Urinary bladder (tissue), 3 donors: ENCODE measurements at regions not wholly inside any gene's neighbourhood (a gene's known extent, or its start where the extent isn't known, plus 50 kb on each side); places are given as distances from the start of the nearest gene placed in this dataset.

Experiments
- DNase-seq: peaks from one replicate; pipeline ENCODE4 v3.0.0-alpha.2; 2015; ENCODE audit errors: extremely low spot score
- H3K27ac ChIP-seq: one replicate; pipeline ENCODE4 v1.5.1; 2013; ENCODE audit warnings: low read depth, mild to moderate bottlenecking, moderate library complexity
- H3K36me3 ChIP-seq: one replicate; pipeline ENCODE4 v1.6.1; 2013; ENCODE audit warnings: mild to moderate bottlenecking, moderate library complexity; ENCODE audit not compliant: insufficient read depth
- H3K4me1 ChIP-seq: one replicate; pipeline ENCODE4 v1.6.1; 2013; ENCODE audit warnings: mild to moderate bottlenecking, moderate library complexity; ENCODE audit not compliant: insufficient read depth
- H3K4me3 ChIP-seq: one replicate; pipeline ENCODE4 v1.5.1; 2013; ENCODE audit warnings: low read depth, low read length
- WGBS: extraction: QIAGEN DNeasy Blood & Tissue Kit; methylation state at CpG from one replicate; pipeline ENCODE4 v1.1.7; 2013; 5-methylcytosine and 5-hydroxymethylcytosine counted together
- donor health status: healthy with polysubstance abuse.
- donor health status: healthy.

DNA sequence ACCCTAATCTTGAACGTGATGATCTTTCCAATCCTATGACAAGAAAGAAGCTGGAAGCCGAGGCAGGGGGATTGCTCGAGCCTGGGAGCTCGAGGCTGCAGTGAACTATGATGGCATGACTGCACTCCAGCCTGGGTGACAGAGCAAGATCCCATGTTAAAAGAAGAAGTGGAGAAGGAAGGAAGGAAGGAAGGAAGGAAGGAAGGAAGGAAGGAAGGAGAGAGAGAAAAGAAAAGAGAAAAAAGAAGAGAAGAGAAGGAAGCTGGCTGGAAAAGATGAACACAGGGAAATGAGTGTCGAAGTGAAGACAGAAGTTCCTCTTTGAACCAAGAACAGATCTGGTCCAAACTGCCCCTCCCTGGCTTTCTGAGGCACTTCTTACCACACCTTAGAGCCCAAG lies 100.5 kb upstream of the PRNP start:
- H3K36me3 ChIP-seq: no peaks in the 10 kb centered on the region
- no peak overlapping the region for H3K4me3 ChIP-seq
- no peak overlapping the region for H3K27ac ChIP-seq
- DNase-seq: no peak
- 83% methylated on average over 5 of the region's 5 CpGs for WGBS
- no peaks in the 10 kb centered on the region for H3K4me1 ChIP-seq

- no peaks in the 10 kb centered on the region for H3K36me3 ChIP-seq
- WGBS: 96% methylated on average over 3 of the region's 3 CpGs
- H3K27ac ChIP-seq: no peak overlapping the region
- no peaks in the 10 kb centered on the region for H3K4me1 ChIP-seq
- no peak for DNase-seq
- H3K4me3 ChIP-seq: no peak overlapping the region
Observed at GRCh38 chr20:4585104-4585753, 101.0 kb upstream of the PRNP start.

- Histone ChIP-seq H3K27ac (no peak overlapping the region), H3K4me3 (no peak overlapping the region), H3K36me3 (no peaks in the 10 kb centered on the region), H3K4me1 (no peaks in the 10 kb centered on the region)
- no peak for DNase-seq
- 91% methylated on average over 1 of the region's 1 CpG for WGBS
Observed at GRCh38 chr20:4584510-4584909, 101.7 kb upstream of the PRNP start.

GRCh38 chr20:4581838-4582237 lies 104.4 kb upstream of the PRNP start:
- no peak for DNase-seq

GRCh38 chr20:4578375-4578774 lies 107.9 kb upstream of the PRNP start:
- H3K4me3 ChIP-seq: no peak overlapping the region
- DNase-seq: no peak
- WGBS: 77% methylated on average over 1 of the region's 1 CpG
- no peak overlapping the region for H3K27ac ChIP-seq
- no peaks in the 10 kb centered on the region for H3K4me1 ChIP-seq
- H3K36me3 ChIP-seq: no peaks in the 10 kb centered on the region

More at GRCh38 chr20:4581838-4582237, 104.4 kb upstream of the PRNP start:
- H3K4me3 ChIP-seq: no peak overlapping the region
- no peak overlapping the region for H3K27ac ChIP-seq
- no peaks in the 10 kb centered on the region for H3K4me1 ChIP-seq
- no peaks in the 10 kb centered on the region for H3K36me3 ChIP-seq
- WGBS: 56% methylated on average over 5 of the region's 5 CpGs

DNA sequence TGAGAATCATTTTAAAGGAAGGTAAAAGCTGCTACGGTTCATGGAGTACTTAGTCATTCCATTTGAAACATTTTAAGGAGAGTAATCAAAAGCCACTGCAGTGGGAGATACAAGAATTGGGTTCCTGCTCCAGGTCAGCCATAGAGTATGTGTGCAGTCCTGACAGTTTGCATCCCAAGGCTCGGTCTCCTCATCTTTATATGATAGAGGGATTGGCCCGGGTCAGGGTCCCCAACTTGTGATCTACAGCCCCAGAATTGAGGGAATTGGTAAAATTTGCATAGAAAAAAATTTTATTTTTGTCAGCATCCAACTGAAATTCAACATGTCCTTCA lies 111.9 kb upstream of the PRNP start:
- H3K27ac ChIP-seq: no peak overlapping the region
- WGBS: 55% methylated on average over 3 of the region's 3 CpGs
- H3K4me3 ChIP-seq: no peak overlapping the region
- no peaks in the 10 kb centered on the region for H3K36me3 ChIP-seq
- no peaks in the 10 kb centered on the region for H3K4me1 ChIP-seq
- DNase-seq: no peak

DNA sequence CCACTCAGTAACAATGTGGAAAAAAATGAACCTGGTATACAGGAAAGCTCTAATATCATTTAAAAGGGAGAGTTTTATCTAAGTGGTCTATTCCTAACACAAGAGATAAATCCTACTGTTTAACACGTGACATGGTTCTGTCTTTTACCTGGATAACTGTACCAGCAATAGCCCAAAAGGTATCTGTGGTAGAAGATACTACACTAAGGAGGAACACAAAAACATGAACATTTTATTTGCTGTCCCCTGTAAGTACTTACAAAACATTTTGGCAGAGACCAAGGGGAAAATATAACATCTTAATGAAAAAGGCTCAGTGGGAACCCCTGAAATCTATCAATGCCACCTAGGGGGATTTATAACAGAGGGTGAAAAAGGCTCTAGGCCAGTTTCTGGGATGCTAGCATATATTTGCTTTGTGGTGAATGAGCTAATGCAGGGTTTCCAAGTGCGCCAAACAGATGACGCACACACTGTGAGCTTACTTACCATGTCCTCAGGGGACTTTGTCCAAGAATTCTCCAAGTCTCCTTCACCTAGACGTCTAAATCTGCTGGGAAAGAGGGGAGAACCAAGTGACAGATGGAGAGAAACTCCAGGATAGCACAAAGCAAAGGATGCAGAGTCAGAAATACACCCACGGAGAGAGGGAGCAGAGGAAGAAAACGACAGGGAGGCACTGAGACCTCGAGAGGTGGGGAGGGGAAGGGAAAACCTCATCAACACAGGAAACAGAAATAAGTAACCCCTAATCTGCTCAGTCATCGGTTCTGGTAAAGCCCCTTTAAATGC lies 112.5 kb upstream of the PRNP start:
- DNase-seq: no peak
- no peak overlapping the region for H3K4me3 ChIP-seq
- no peaks in the 10 kb centered on the region for H3K36me3 ChIP-seq
- H3K27ac ChIP-seq: no peak overlapping the region
- H3K4me1 ChIP-seq: no peaks in the 10 kb centered on the region
- WGBS: 26% methylated on average over 8 of the region's 8 CpGs

DNA sequence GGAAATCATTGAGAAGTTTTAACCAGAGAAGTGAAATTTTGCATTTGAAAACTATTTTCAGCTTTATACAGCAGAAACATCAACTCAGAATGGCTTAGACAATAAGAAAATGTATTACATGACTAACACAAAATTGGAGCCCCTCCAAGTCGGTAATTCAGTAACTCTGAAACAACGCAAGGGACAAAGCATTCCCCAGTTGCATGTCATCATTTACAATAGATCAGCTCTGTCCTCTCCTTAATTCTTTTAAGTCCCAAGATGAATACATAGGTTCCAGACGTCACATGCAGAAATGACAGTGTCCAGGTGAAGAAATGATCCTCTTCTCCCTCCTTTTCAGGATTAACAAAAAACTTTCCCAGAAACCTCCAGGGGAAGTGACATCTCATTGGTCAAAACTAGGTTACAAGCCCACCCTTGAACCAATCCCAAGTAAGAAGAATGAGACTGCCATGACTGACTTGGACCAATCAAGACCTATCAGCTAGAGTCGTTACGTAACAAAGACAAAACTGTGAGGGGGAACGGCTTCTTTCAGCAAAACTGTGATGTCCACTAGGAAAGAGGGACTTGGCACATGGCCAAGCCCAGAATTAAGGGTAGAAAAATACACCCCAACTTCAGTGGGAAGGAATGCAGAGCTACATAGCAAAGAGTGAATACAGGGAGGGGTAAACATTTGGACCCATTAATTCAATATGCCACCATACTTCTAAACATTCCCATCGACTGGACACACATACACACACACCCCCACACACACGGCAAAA lies 114.3 kb upstream of the PRNP start:
- no peaks in the 10 kb centered on the region for H3K36me3 ChIP-seq
- WGBS: 77% methylated on average over 8 of the region's 8 CpGs
- no peaks in the 10 kb centered on the region for H3K4me1 ChIP-seq
- DNase-seq: no peak
- H3K4me3 ChIP-seq: no peak overlapping the region
- H3K27ac ChIP-seq: no peak overlapping the region

DNA sequence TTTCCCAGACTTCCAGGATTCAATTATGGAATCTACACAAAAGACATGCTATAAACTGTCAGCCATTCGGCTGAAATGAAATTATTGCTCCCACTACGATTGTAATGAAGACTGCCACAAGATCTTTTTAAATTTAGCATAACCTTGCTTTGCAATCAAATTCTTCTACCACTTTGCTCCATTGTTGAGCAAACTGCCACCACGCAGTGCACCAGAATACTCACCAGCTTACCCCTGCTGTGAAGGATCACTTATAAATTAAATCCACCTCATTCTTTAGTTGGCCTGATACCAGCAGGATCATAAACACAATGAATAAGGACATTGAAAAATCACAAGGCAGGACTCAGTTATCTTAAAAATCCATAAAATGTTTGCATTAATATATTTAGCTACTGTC lies 116.4 kb upstream of the PRNP start:
- H3K4me1 ChIP-seq: no peaks in the 10 kb centered on the region
- no peaks in the 10 kb centered on the region for H3K36me3 ChIP-seq
- H3K4me3 ChIP-seq: no peak overlapping the region
- 76% methylated on average over 3 of the region's 3 CpGs for WGBS
- DNase-seq: no peak
- H3K27ac ChIP-seq: no peak overlapping the region

- DNase-seq: no peak
- H3K4me1 ChIP-seq: no peaks in the 10 kb centered on the region
- H3K27ac ChIP-seq: no peak overlapping the region
- no peaks in the 10 kb centered on the region for H3K36me3 ChIP-seq
- no peak overlapping the region for H3K4me3 ChIP-seq
- WGBS: 75% methylated on average over 2 of the region's 2 CpGs
Observed at GRCh38 chr20:4569092-4569491, 117.2 kb upstream of the PRNP start.

GRCh38 chr20:4568361-4568959 lies 117.8 kb upstream of the PRNP start:
- Histone ChIP-seq H3K4me3 (no peak overlapping the region), H3K27ac (no peak overlapping the region), H3K36me3 (no peaks in the 10 kb centered on the region), H3K4me1 (no peaks in the 10 kb centered on the region)
- no peak for DNase-seq
- WGBS: 60% methylated on average over 4 of the region's 4 CpGs

- Histone ChIP-seq H3K4me3 (no peak overlapping the region), H3K36me3 (no peaks in the 10 kb centered on the region), H3K27ac (no peak overlapping the region), H3K4me1 (no peaks in the 10 kb centered on the region)
- DNase-seq: no peak
- WGBS: 66% methylated on average over 2 of the region's 2 CpGs
Observed at GRCh38 chr20:4567170-4567569, 119.1 kb upstream of the PRNP start.

DNA sequence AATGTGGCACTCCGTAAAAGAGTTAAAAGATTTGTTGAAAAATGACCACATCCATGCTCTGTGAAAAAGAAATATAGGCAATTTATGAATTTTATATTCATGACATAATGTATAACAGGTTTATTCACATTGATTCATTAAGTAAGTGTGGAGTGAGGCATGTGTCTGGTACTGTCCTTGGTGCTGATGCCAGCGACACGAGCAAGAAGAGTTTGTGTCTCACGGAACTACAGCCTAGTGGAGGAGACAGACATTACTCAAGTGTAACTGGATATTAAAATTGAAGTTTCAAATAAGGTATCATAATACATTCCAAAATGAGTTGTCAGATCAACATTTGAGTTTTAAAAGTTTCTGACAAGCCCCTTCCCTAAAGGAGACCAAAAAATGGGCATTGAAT lies 122.7 kb upstream of the PRNP start:
- no peaks in the 10 kb centered on the region for H3K36me3 ChIP-seq
- H3K4me1 ChIP-seq: peaks cover 2% of the 10 kb centered on the region
- H3K4me3 ChIP-seq: no peak overlapping the region
- no peak for DNase-seq
- H3K27ac ChIP-seq: no peak overlapping the region
- 6% methylated on average over 4 of the region's 4 CpGs for WGBS

GRCh38 chr20:4563031-4563430 lies 123.2 kb upstream of the PRNP start:
- Histone ChIP-seq H3K36me3 (no peaks in the 10 kb centered on the region), H3K4me3 (no peak overlapping the region), H3K4me1 (peaks cover 2% of the 10 kb centered on the region), H3K27ac (no peak overlapping the region)
- no peak for DNase-seq
